ENCODE measurements at regions not wholly inside any gene's neighbourhood (a gene's known extent, or its start where the extent isn't known, plus 50 kb on each side); places are given as distances from the start of the nearest gene placed in this dataset.
A peak's percentile ranks its signal among the peaks of the same experiment; 100 is the strongest.

- TF ChIP-seq POLR2A (IDR thresholded peaks at IDR 0.05; ENCODE audit: low read length) (no peak), GATA1 (IDR thresholded peaks at IDR 0.05; ENCODE audit: low read depth, low read length) (no peak)
- DNase-seq, result no peak
Observed at GRCh38 chr20:11287126-11287525, 613.3 kb upstream of the JAG1 start.

GRCh38 chr20:11296221-11296620 lies 621.5 kb upstream of the BTBD3 start:
- TF ChIP-seq GATA1 (IDR thresholded peaks at IDR 0.05; ENCODE audit: low read depth, low read length) (no peak), POLR2A (IDR thresholded peaks at IDR 0.05; ENCODE audit: low read length) (no peak)
- DNase-seq, result no peak

GRCh38 chr20:11296951-11297350 lies 620.7 kb upstream of the BTBD3 start:
- DNase-seq, result no peak
- no peak for TF ChIP-seq GATA1 (IDR thresholded peaks at IDR 0.05; ENCODE audit: low read depth, low read length)
- no peak for TF ChIP-seq POLR2A (IDR thresholded peaks at IDR 0.05; ENCODE audit: low read length)

GRCh38 chr20:11301699-11302098 lies 616.0 kb upstream of the BTBD3 start:
- no peak for DNase-seq

GRCh38 chr20:11302436-11302835 lies 615.3 kb upstream of the BTBD3 start:
- TF ChIP-seq POLR2A (IDR thresholded peaks at IDR 0.05; ENCODE audit: low read length) (no peak), GATA1 (IDR thresholded peaks at IDR 0.05; ENCODE audit: low read depth, low read length) (no peak)
- no peak for DNase-seq

More at GRCh38 chr20:11301699-11302098, 616.0 kb upstream of the BTBD3 start:
- TF ChIP-seq GATA1 (IDR thresholded peaks at IDR 0.05; ENCODE audit: low read depth, low read length) (no peak), POLR2A (IDR thresholded peaks at IDR 0.05; ENCODE audit: low read length) (no peak)

GRCh38 chr20:11304795-11305194 lies 612.9 kb upstream of the BTBD3 start:
- no peak for TF ChIP-seq POLR2A (IDR thresholded peaks at IDR 0.05; ENCODE audit: low read length)
- no peak for TF ChIP-seq GATA1 (IDR thresholded peaks at IDR 0.05; ENCODE audit: low read depth, low read length)
- peak in 1 of 2 experiments; percentile 3 for DNase-seq

GRCh38 chr20:11305406-11305805 lies 612.3 kb upstream of the BTBD3 start:
- no peak for TF ChIP-seq POLR2A (IDR thresholded peaks at IDR 0.05; ENCODE audit: low read length)
- no peak for DNase-seq

- no peak for DNase-seq
- TF ChIP-seq GATA1 (IDR thresholded peaks at IDR 0.05; ENCODE audit: low read depth, low read length) (no peak), POLR2A (IDR thresholded peaks at IDR 0.05; ENCODE audit: low read length) (no peak)
Observed at GRCh38 chr20:11311659-11312224, 606.0 kb upstream of the BTBD3 start.

- DNase-seq, result no peak
- no peak for TF ChIP-seq GATA1 (IDR thresholded peaks at IDR 0.05; ENCODE audit: low read depth, low read length)
- TF ChIP-seq POLR2A (IDR thresholded peaks at IDR 0.05; ENCODE audit: low read length), result no peak
Observed at GRCh38 chr20:11315525-11315924, 602.2 kb upstream of the BTBD3 start.

- TF ChIP-seq POLR2A (IDR thresholded peaks at IDR 0.05; ENCODE audit: low read length) (no peak), GATA1 (IDR thresholded peaks at IDR 0.05; ENCODE audit: low read depth, low read length) (no peak)
- no peak for DNase-seq
Observed at GRCh38 chr20:11316244-11316643, 601.4 kb upstream of the BTBD3 start.

GRCh38 chr20:11320033-11320432 lies 597.7 kb upstream of the BTBD3 start:
- no peak for DNase-seq
- TF ChIP-seq POLR2A (IDR thresholded peaks at IDR 0.05; ENCODE audit: low read length) (no peak), GATA1 (IDR thresholded peaks at IDR 0.05; ENCODE audit: low read depth, low read length) (no peak)

GRCh38 chr20:11323816-11324215 lies 593.9 kb upstream of the BTBD3 start:
- no peak for DNase-seq
- no peak for TF ChIP-seq POLR2A (IDR thresholded peaks at IDR 0.05; ENCODE audit: low read length)
- TF ChIP-seq GATA1 (IDR thresholded peaks at IDR 0.05; ENCODE audit: low read depth, low read length), result no peak

- no peak for DNase-seq
- TF ChIP-seq GATA1 (IDR thresholded peaks at IDR 0.05; ENCODE audit: low read depth, low read length), result no peak
Observed at GRCh38 chr20:11324990-11325389, 592.7 kb upstream of the BTBD3 start.

GRCh38 chr20:11328839-11329238 lies 588.9 kb upstream of the BTBD3 start:
- TF ChIP-seq POLR2A (IDR thresholded peaks at IDR 0.05; ENCODE audit: low read length) (no peak), GATA1 (IDR thresholded peaks at IDR 0.05; ENCODE audit: low read depth, low read length) (no peak)
- no peak for DNase-seq

GRCh38 chr20:11329271-11329670 lies 588.4 kb upstream of the BTBD3 start:
- no peak for DNase-seq
- no peak for TF ChIP-seq GATA1 (IDR thresholded peaks at IDR 0.05; ENCODE audit: low read depth, low read length)
- TF ChIP-seq POLR2A (IDR thresholded peaks at IDR 0.05; ENCODE audit: low read length), result no peak

- TF ChIP-seq POLR2A (IDR thresholded peaks at IDR 0.05; ENCODE audit: low read length), result no peak
- TF ChIP-seq GATA1 (IDR thresholded peaks at IDR 0.05; ENCODE audit: low read depth, low read length), result no peak
- no peak for DNase-seq
Observed at GRCh38 chr20:11331096-11331495, 586.6 kb upstream of the BTBD3 start.
